HG02870 (cell line): ENCODE measurements at regions not wholly inside any gene's neighbourhood (a gene's known extent, or its start where the extent isn't known, plus 50 kb on each side); places are given as distances from the start of the nearest gene placed in this dataset.
A peak's percentile ranks its signal among the peaks of the same experiment; 100 is the strongest.

Source experiments
- ATAC-seq: cut with Tn5 transposase; IDR thresholded peaks from one replicate; pipeline ENCODE4 v1.9.1; 2021; ENCODE audit warnings: mild to moderate bottlenecking, moderate library complexity; ENCODE audit not compliant: unreplicated experiment

- ATAC-seq, result no peak
These were observed 543.6 kb upstream of the CFAP20DC start for GRCh38 chr3:59593380-59593779.

GRCh38 chr3:59580996-59581395, 531.2 kb upstream of the CFAP20DC start:
- peak; percentile 51 for ATAC-seq

- peak; percentile 60 for ATAC-seq
These were observed 530.7 kb upstream of the CFAP20DC start for GRCh38 chr3:59580499-59580898.

GRCh38 chr3:59578129-59578528, 528.3 kb upstream of the CFAP20DC start:
- ATAC-seq, result no peak

- ATAC-seq, result no peak
These were observed 526.8 kb upstream of the CFAP20DC start for GRCh38 chr3:59576606-59577005.

- peak; percentile 63 for ATAC-seq
These were observed 525.5 kb upstream of the CFAP20DC start for GRCh38 chr3:59575113-59576001.

- ATAC-seq, result no peak
These were observed 524.1 kb upstream of the CFAP20DC start for GRCh38 chr3:59573911-59574310.

- ATAC-seq, result no peak
These were observed 522.3 kb upstream of the CFAP20DC start for GRCh38 chr3:59572106-59572505.

GRCh38 chr3:59570806-59571205, 521.0 kb upstream of the CFAP20DC start:
- no peak for ATAC-seq

GRCh38 chr3:59567661-59568060, 517.8 kb upstream of the CFAP20DC start:
- ATAC-seq, result no peak

- ATAC-seq, result peak; percentile 99
These were observed 516.7 kb upstream of the CFAP20DC start for GRCh38 chr3:59566481-59566975.

- no peak for ATAC-seq
These were observed 515.3 kb upstream of the CFAP20DC start for GRCh38 chr3:59565125-59565524.

GRCh38 chr3:59563966-59564365, 514.1 kb upstream of the CFAP20DC start:
- ATAC-seq, result no peak

- ATAC-seq, result no peak
These were observed 513.3 kb upstream of the CFAP20DC start for GRCh38 chr3:59563072-59563605.

GRCh38 chr3:59559721-59560435, 510.1 kb upstream of the CFAP20DC start:
- no peak for ATAC-seq

GRCh38 chr3:59558906-59559720, 509.3 kb upstream of the CFAP20DC start:
- no peak for ATAC-seq

- no peak for ATAC-seq
These were observed 505.9 kb upstream of the CFAP20DC start for GRCh38 chr3:59555593-59556315.

- ATAC-seq, result no peak
These were observed 503.3 kb upstream of the CFAP20DC start for GRCh38 chr3:59553076-59553475.

- no peak for ATAC-seq
These were observed 502.0 kb upstream of the CFAP20DC start for GRCh38 chr3:59551834-59552233.

GRCh38 chr3:59549962-59550361, 500.1 kb upstream of the CFAP20DC start:
- no peak for ATAC-seq
